K562 (cell line): ENCODE measurements at regions not wholly inside any gene's neighbourhood (a gene's known extent, or its start where the extent isn't known, plus 50 kb on each side); places are given as distances from the start of the nearest gene placed in this dataset.

Experiments used
- ATAC-seq: fragments of 200-7000 bp; cut with Tn5 transposase; 3 replicates; pipeline ENCODE4 v1.9.1; 2020; ENCODE audit warnings: moderate library complexity
- BruUV-seq: library from RNA; stranded (reverse); fragments of 400-500 nt; replicated peaks from 2 replicates; lab custom pipeline; 2021; lab: Mats Ljungman, UMichigan
- CTCF ChIA-PET: fragments of 300-600 bp; formaldehyde crosslinking; extraction: SDS; loops from one replicate; lab custom pipeline; 2021; ENCODE audit warnings: low intra/inter-chr PET ratio; lab: Yijun Ruan, JAX
- POLR2A ChIA-PET: fragments of 300-600, 350-650 bp; sonication (Branson Sonifier 250); formaldehyde crosslinking; extraction: SDS; loops from one replicate; lab custom pipeline; 2021; ENCODE audit warnings: antibody characterized with exemption, inconsistent platforms; lab: Yijun Ruan, JAX
- DNase-seq, 4 experiments: peaks; one replicate each; pipeline versions ENCODE4 v3.0.0 to v3.0.0-alpha.2; 2011 to 2018; ENCODE audit warnings: low spot score in 3 of 4, mixed read lengths in 3 of 4; ENCODE audit errors: extremely low read depth in 1 of 4
- FAIRE-seq: peaks from 2 replicates; lab custom pipeline; 2011; peaks lifted over from hg19 to GRCh38; lab: Jason Lieb, UNC
- H2AFZ ChIP-seq: 2 replicates; pipeline ENCODE4 v1.6.0; 2011; ENCODE audit warnings: low read depth, low read length, control low read depth, inconsistent platforms
- H3K27ac ChIP-seq: fragments of 200-600 bp; 3 replicates; pipeline ENCODE4 v1.8.0; 2011; ENCODE audit warnings: low read depth, mild to moderate bottlenecking, control low read depth, inconsistent platforms, low read length, moderate library complexity, mixed read lengths; ENCODE audit errors: extremely low read depth
- H3K27me3 ChIP-seq, 2 experiments: fragments of 300-600 bp in 1 of 2; 2 replicates in 1 of 2; 3 replicates in 1 of 2; pipeline versions ENCODE4 v1.6.0 to v1.8.0; 2011; ENCODE audit warnings: inconsistent platforms in 2 of 2, low read length in 2 of 2, mild to moderate bottlenecking in 1 of 2, mixed read lengths in 1 of 2, moderate library complexity in 1 of 2; ENCODE audit not compliant: control insufficient read depth in 2 of 2, insufficient read depth in 2 of 2
- H3K36me3 ChIP-seq: fragments of 300-600 bp; 3 replicates; pipeline ENCODE4 v1.8.0; 2011; ENCODE audit warnings: mild to moderate bottlenecking, low read length, inconsistent platforms; ENCODE audit not compliant: control insufficient read depth, insufficient read depth
- H3K4me1 ChIP-seq, 2 experiments: fragments of 200-600 bp in 1 of 2; replicated peaks in 1 of 2; 2 replicates in 1 of 2; 3 replicates in 1 of 2; pipeline versions ENCODE4 v1.5.1 to v1.8.0; 2011; ENCODE audit warnings: inconsistent platforms in 2 of 2, low read length in 2 of 2, mild to moderate bottlenecking in 1 of 2, mixed read lengths in 1 of 2, moderate library complexity in 1 of 2; ENCODE audit not compliant: control insufficient read depth in 2 of 2, insufficient read depth in 2 of 2
- H3K4me2 ChIP-seq: 2 replicates; pipeline ENCODE4 v1.6.1; 2011; ENCODE audit warnings: low read length, control low read depth, inconsistent platforms, mixed read lengths; ENCODE audit not compliant: insufficient read depth
- H3K4me3 ChIP-seq: fragments of 200-600 bp; sonication (generic), shearing (Covaris generic); 2 replicates; pipeline ENCODE4 v1.5.1; 2016; ENCODE audit warnings: control low read depth, inconsistent platforms
- H3K79me2 ChIP-seq: fragments of 200-600 bp; 3 replicates; pipeline ENCODE4 v1.8.0; 2011; ENCODE audit warnings: low read length, inconsistent platforms; ENCODE audit not compliant: control insufficient read depth, insufficient read depth
- H3K9ac ChIP-seq, 2 experiments: 2 replicates each; pipeline versions ENCODE4 v1.6.0 to v1.6.1; 2011; ENCODE audit warnings: low read depth in 2 of 2, low read length in 2 of 2, control low read depth in 1 of 2, inconsistent platforms in 1 of 2, mild to moderate bottlenecking in 1 of 2, mixed read lengths in 1 of 2; ENCODE audit not compliant: insufficient read depth in 1 of 2
- H3K9me1 ChIP-seq: one replicate; pipeline ENCODE4 v1.6.0; 2011; ENCODE audit warnings: inconsistent platforms, mild to moderate bottlenecking, low read length, moderate library complexity; ENCODE audit not compliant: control insufficient read depth, insufficient read depth
- H3K9me3 ChIP-seq: replicated peaks from 2 replicates; pipeline ENCODE4 v1.5.1; 2011; ENCODE audit warnings: low read depth, low read length, inconsistent platforms; ENCODE audit not compliant: control insufficient read depth, insufficient read depth
- H4K20me1 ChIP-seq: replicated peaks from 2 replicates; pipeline ENCODE4 v1.6.1; 2011; ENCODE audit warnings: low read length, inconsistent platforms, mixed read lengths; ENCODE audit not compliant: control insufficient read depth, insufficient read depth
- CBX1 ChIP-seq: sonication (generic); IDR thresholded peaks from 2 replicates; pipeline ENCODE4 v1.6.1; 2016; ENCODE audit warnings: antibody characterized with exemption, low read depth, mild to moderate bottlenecking
- CEBPG ChIP-seq, 3 experiments: fragments of 200-800 bp in 1 of 3; sonication (Bioruptor generic) in 1 of 3; sonication (generic) in 1 of 3; formaldehyde crosslinking in 1 of 3; IDR thresholded peaks in 2 of 3; conservative IDR thresholded peaks in 1 of 3; 2 replicates each; pipeline versions ENCODE4 v1.6.1 to v1.8.0; 2016 to 2022; ENCODE audit warnings: missing compliant biosample characterization in 2 of 3, missing genetic modification characterization in 2 of 3, mild to moderate bottlenecking in 1 of 3, missing genetic modification reagents in 1 of 3
- CHD1 ChIP-seq: fragments of 200-600 bp; sonication (generic); IDR thresholded peaks from one replicate; pipeline ENCODE4 v1.6.1; 2012; ENCODE audit warnings: mild to moderate bottlenecking, moderate library complexity, low read length, inconsistent platforms
- DPF2 ChIP-seq: fragments of 450-650 bp; IDR thresholded peaks from 2 replicates; pipeline ENCODE4 v1.6.1; 2016
- LCOR ChIP-seq: sonication (generic); formaldehyde crosslinking; IDR thresholded peaks from 2 replicates; pipeline ENCODE4 v1.8.0; 2022; ENCODE audit warnings: mild to moderate bottlenecking, missing genetic modification reagents
- MEIS2 ChIP-seq: fragments of 450-650 bp; IDR thresholded peaks from 2 replicates; pipeline ENCODE4 v1.6.1; 2014; ENCODE audit warnings: mild to moderate bottlenecking; ENCODE audit not compliant: partially characterized antibody
- U2AF1 ChIP-seq: fragments of 200-400 bp; formaldehyde crosslinking; optimal IDR thresholded peaks from 2 replicates; pipeline ENCODE3; 2017; ENCODE audit warnings: mild to moderate bottlenecking, low read depth, low read length, moderate library complexity
- ZNF253 ChIP-seq: fragments of 250-450 bp; sonication (Bioruptor Pico); conservative IDR thresholded peaks from 2 replicates; pipeline ENCODE4 v1.6.1; 2021; ENCODE audit warnings: mild to moderate bottlenecking
- ZNF316 ChIP-seq: fragments of 450-650 bp; IDR thresholded peaks from 2 replicates; pipeline ENCODE4 v1.6.1; 2016
- ZNF785 ChIP-seq: fragments of 250-450 bp; sonication (Bioruptor Pico); IDR thresholded peaks from 2 replicates; pipeline ENCODE4 v1.4.0; 2020; ENCODE audit warnings: mild to moderate bottlenecking
- WGBS: fragments of 100-300 bp; shearing (Covaris generic); methylation state at CpG from one replicate; pipeline ENCODE4 v1.1.6; 2016; ENCODE audit warnings: low coverage, mixed read lengths; ENCODE audit not compliant: insufficient coverage; ENCODE audit errors: missing lambda C conversion rate; 5-methylcytosine and 5-hydroxymethylcytosine counted together
- in situ Hi-C: fragments of 300-500 bp; cut with MboI; formaldehyde crosslinking; loops from 4 replicates; pipeline ENCODE4 v1.15.0; 2018; ENCODE audit warnings: inconsistent platforms, mixed read lengths
- intact Hi-C: fragments of 100-400 bp; cut with micrococcal nuclease; formaldehyde crosslinking; loops from 2 replicates; pipeline ENCODE4 v1.14.2; 2022
- TF ChIP-seq, protein P1 (sequence below), 2 experiments: fragments of 150-350 bp in 1 of 2; IDR thresholded peaks; 2 replicates each; pipeline ENCODE4 v1.6.1; 2012 to 2016; ENCODE audit warnings: low read depth in 2 of 2, low read length in 2 of 2, mild to moderate bottlenecking in 1 of 2, moderate library complexity in 1 of 2

DNA sequence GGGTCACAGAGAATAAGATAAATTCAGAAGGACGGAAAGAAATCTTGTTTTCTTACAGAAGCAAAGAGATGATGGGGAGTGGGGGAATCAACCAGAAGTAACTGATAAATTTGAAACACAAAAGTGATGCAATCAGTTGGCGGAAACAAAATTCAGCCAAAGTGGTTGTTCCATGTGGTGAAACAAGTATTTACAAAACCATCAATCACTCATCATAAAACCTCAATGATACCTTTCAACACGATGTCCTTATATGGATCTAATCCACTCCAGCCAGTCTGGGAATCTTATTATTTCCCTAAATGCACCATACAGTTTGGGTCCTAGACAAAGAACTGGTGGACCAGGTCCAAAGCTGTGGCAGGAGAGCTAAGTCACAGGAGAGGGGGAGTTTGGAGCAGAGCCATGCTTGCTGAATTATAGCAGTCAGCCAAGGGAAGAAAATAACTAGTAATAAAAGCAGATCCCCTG lies 303.8 kb upstream of the LRRC7 start:
- Histone ChIP-seq H2AFZ (no peak overlapping the region), H3K4me1 (no peaks in the 10 kb centered on the region), H3K36me3 (no peaks in the 10 kb centered on the region), H3K9ac (no peak overlapping the region), H3K4me3 (no peak overlapping the region), H3K9me3 (no peaks in the 10 kb centered on the region), H3K79me2 (no peaks in the 10 kb centered on the region), H4K20me1 (no peaks in the 10 kb centered on the region), H3K27ac (no peak overlapping the region), H3K27me3 (no peaks in the 10 kb centered on the region)
- DNase-seq (no peak), ATAC-seq (no peak), FAIRE-seq (no peak)
- POLR2A ChIA-PET: no interaction called here
- BruUV-seq: no TSS peak
- 5% methylated on average over 3 of the region's 3 CpGs for WGBS
- CTCF ChIA-PET: no interaction called here
- TF ChIP-seq ZNF253 (CRISPR knock-in tag) (no peak), CBX1 (no peak), MEIS2 (peak; percentile 61), ZNF785 (no peak), LCOR (CRISPR knock-in tag) (no peak), CEBPG (CRISPR knock-in tag; IDR thresholded peaks at IDR 0.05) (no peak), CEBPG (tag; conservative IDR thresholded peaks at IDR 0.05 in 1 of 2, IDR thresholded peaks at IDR 0.05 in 1 of 2) (peak; percentile 71 to 75), CHD1 (no peak), U2AF1 (no peak), DPF2 (no peak), ZNF316 (no peak)
- TF ChIP-seq, protein P1, sequence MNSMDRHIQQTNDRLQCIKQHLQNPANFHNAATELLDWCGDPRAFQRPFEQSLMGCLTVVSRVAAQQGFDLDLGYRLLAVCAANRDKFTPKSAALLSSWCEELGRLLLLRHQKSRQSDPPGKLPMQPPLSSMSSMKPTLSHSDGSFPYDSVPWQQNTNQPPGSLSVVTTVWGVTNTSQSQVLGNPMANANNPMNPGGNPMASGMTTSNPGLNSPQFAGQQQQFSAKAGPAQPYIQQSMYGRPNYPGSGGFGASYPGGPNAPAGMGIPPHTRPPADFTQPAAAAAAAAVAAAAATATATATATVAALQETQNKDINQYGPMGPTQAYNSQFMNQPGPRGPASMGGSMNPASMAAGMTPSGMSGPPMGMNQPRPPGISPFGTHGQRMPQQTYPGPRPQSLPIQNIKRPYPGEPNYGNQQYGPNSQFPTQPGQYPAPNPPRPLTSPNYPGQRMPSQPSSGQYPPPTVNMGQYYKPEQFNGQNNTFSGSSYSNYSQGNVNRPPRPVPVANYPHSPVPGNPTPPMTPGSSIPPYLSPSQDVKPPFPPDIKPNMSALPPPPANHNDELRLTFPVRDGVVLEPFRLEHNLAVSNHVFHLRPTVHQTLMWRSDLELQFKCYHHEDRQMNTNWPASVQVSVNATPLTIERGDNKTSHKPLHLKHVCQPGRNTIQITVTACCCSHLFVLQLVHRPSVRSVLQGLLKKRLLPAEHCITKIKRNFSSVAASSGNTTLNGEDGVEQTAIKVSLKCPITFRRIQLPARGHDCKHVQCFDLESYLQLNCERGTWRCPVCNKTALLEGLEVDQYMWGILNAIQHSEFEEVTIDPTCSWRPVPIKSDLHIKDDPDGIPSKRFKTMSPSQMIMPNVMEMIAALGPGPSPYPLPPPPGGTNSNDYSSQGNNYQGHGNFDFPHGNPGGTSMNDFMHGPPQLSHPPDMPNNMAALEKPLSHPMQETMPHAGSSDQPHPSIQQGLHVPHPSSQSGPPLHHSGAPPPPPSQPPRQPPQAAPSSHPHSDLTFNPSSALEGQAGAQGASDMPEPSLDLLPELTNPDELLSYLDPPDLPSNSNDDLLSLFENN (IDR thresholded peaks at IDR 0.05; ENCODE audit: low read depth in 2 of 2, low read length in 2 of 2): no peak
- TF ChIP-seq, all 486 proteins: peak for 2
- Histone ChIP-seq H3K9me1 (no peaks in the 10 kb centered on the region), H3K4me2 (no peak overlapping the region)
- intact Hi-C loops: no loop called here
- in situ Hi-C loops: no loop called here
